ENCODE measurements at regions not wholly inside any gene's neighbourhood (a gene's known extent, or its start where the extent isn't known, plus 50 kb on each side); places are given as distances from the start of the nearest gene placed in this dataset.

DNA sequence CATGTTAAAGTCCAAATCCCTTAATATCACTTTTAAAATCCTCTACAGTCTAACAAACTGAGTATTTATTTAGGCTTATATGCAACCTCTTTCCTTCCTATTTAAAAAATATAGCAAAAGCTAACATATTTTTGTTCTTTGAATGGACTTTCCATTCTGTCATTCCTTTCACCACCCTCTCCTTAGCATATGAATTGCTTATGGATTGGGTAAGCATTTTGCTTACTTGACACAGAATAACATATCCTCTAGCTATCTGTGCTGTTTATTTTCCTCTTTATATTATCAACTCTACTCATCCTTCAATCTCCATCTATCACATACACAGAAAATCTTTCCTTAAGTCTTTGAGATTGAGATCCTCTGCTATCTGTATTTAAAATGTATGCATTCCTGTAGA lies 206.1 kb upstream of the NEIL3 start:
- H3K27ac ChIP-seq: no peak overlapping the region
- TF ChIP-seq POLR2A (IDR thresholded peaks at IDR 0.05) (no peak), POLR2AphosphoS5 (IDR thresholded peaks at IDR 0.05) (no peak)
- TF ChIP-seq, protein P1, sequence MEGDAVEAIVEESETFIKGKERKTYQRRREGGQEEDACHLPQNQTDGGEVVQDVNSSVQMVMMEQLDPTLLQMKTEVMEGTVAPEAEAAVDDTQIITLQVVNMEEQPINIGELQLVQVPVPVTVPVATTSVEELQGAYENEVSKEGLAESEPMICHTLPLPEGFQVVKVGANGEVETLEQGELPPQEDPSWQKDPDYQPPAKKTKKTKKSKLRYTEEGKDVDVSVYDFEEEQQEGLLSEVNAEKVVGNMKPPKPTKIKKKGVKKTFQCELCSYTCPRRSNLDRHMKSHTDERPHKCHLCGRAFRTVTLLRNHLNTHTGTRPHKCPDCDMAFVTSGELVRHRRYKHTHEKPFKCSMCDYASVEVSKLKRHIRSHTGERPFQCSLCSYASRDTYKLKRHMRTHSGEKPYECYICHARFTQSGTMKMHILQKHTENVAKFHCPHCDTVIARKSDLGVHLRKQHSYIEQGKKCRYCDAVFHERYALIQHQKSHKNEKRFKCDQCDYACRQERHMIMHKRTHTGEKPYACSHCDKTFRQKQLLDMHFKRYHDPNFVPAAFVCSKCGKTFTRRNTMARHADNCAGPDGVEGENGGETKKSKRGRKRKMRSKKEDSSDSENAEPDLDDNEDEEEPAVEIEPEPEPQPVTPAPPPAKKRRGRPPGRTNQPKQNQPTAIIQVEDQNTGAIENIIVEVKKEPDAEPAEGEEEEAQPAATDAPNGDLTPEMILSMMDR (IDR thresholded peaks at IDR 0.05): no peak
- H3K9me3 ChIP-seq: no peaks in the 10 kb centered on the region
- intact Hi-C loops (cut with DNase I): no loop called here
- no peaks in the 10 kb centered on the region for H3K36me3 ChIP-seq
- H3K4me1 ChIP-seq (replicated peaks): no peaks in the 10 kb centered on the region
- H3K27me3 ChIP-seq (replicated peaks; ENCODE audit: insufficient read depth): no peaks in the 10 kb centered on the region
- no peak overlapping the region for H3K4me3 ChIP-seq
- no peak for DNase-seq (ENCODE audit: low spot score)

DNA sequence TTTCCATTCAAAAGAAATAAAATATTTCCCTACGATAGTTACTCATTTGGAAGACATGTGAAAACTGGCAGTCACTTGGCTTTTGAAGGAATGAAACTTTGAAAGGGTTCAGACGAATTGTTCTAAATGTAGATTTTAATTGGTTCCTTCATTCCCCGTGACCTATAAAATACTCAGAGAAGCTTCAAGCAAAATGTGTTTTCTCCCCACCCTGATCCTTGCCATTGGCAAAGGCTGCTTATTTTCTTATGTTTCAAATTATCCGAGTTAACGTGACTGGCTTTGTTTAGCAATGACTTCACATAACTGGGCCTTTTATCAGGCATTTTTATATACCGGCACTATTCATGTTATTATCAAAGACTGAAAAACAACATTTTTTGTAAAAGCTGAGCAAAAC lies 204.1 kb upstream of the NEIL3 start:
- no peaks in the 10 kb centered on the region for H3K36me3 ChIP-seq
- intact Hi-C loops (cut with DNase I): no loop called here
- DNase-seq (ENCODE audit: low spot score): no peak
- no peaks in the 10 kb centered on the region for H3K27me3 ChIP-seq (replicated peaks; ENCODE audit: insufficient read depth)
- no peak overlapping the region for H3K4me3 ChIP-seq
- H3K9me3 ChIP-seq: no peaks in the 10 kb centered on the region
- H3K27ac ChIP-seq: no peak overlapping the region
- 40% methylated on average over 6 of the region's 6 CpGs for WGBS
- TF ChIP-seq POLR2A (IDR thresholded peaks at IDR 0.05): no peak
- TF ChIP-seq, protein P1 (IDR thresholded peaks at IDR 0.05): no peak
- TF ChIP-seq POLR2AphosphoS5 (IDR thresholded peaks at IDR 0.05): no peak
- no peaks in the 10 kb centered on the region for H3K4me1 ChIP-seq (replicated peaks)

- no peak overlapping the region for H3K27ac ChIP-seq
Measured at GRCh38 chr4:177107288-177107921, 202.3 kb upstream of the NEIL3 start.

GRCh38 chr4:177108708-177109107 lies 201.0 kb upstream of the NEIL3 start:
- H3K4me3 ChIP-seq: no peak overlapping the region
- no peaks in the 10 kb centered on the region for H3K27me3 ChIP-seq (replicated peaks; ENCODE audit: insufficient read depth)

More at GRCh38 chr4:177107288-177107921, 202.3 kb upstream of the NEIL3 start:
- no peak for DNase-seq (ENCODE audit: low spot score)
- WGBS: 52% methylated on average over 4 of the region's 4 CpGs
- intact Hi-C loops (cut with DNase I): no loop called here
- Histone ChIP-seq H3K4me3 (no peak overlapping the region), H3K4me1 (replicated peaks) (no peaks in the 10 kb centered on the region), H3K27me3 (replicated peaks; ENCODE audit: insufficient read depth) (no peaks in the 10 kb centered on the region), H3K9me3 (no peaks in the 10 kb centered on the region), H3K36me3 (no peaks in the 10 kb centered on the region)
- TF ChIP-seq POLR2AphosphoS5 (IDR thresholded peaks at IDR 0.05) (no peak), POLR2A (IDR thresholded peaks at IDR 0.05) (no peak)
- TF ChIP-seq, protein P1 (IDR thresholded peaks at IDR 0.05): no peak

DNA sequence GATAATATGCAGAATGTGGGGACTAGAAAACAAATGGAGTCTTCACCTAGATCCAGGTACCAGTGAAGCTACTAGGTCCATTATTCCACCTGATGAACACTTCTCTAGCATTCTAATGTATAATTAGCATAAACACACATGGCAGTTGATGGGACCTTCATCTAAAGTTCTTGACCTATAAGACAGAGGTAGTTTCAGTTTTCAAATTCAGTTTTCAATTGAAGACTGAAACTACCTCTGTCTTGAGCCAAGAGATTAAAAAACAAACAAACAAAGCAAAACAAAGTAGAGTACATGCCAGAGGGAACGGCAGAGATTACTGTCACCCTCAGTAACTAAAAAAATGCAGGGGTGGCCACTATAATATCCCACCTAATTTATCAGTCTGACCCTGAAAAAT lies 199.9 kb upstream of the NEIL3 start:
- Histone ChIP-seq H3K4me3 (no peak overlapping the region), H3K27me3 (replicated peaks; ENCODE audit: insufficient read depth) (no peaks in the 10 kb centered on the region)

More at GRCh38 chr4:177108708-177109107, 201.0 kb upstream of the NEIL3 start:
- intact Hi-C loops (cut with DNase I): no loop called here
- no peak for DNase-seq (ENCODE audit: low spot score)
- no peak overlapping the region for H3K27ac ChIP-seq
- WGBS: 84% methylated on average over 1 of the region's 1 CpG
- H3K9me3 ChIP-seq: no peaks in the 10 kb centered on the region
- TF ChIP-seq POLR2AphosphoS5 (IDR thresholded peaks at IDR 0.05): no peak
- no peak for TF ChIP-seq POLR2A (IDR thresholded peaks at IDR 0.05)
- TF ChIP-seq, protein P1 (IDR thresholded peaks at IDR 0.05): no peak
- no peaks in the 10 kb centered on the region for H3K36me3 ChIP-seq
- no peaks in the 10 kb centered on the region for H3K4me1 ChIP-seq (replicated peaks)

More for the DNA sequence above, 199.9 kb upstream of the NEIL3 start:
- Histone ChIP-seq H3K36me3 (no peaks in the 10 kb centered on the region), H3K9me3 (no peaks in the 10 kb centered on the region), H3K27ac (no peak overlapping the region), H3K4me1 (replicated peaks) (no peaks in the 10 kb centered on the region)
- intact Hi-C loops (cut with DNase I): no loop called here
- TF ChIP-seq, protein P1 (IDR thresholded peaks at IDR 0.05): no peak
- no peak for DNase-seq (ENCODE audit: low spot score)
- 65% methylated on average over 1 of the region's 1 CpG for WGBS
